H1 (cell line): ENCODE measurements at regions not wholly inside any gene's neighbourhood (a gene's known extent, or its start where the extent isn't known, plus 50 kb on each side); places are given as distances from the start of the nearest gene placed in this dataset.

Experiments used
- CTCF ChIA-PET: fragments of 300-600 bp; sonication (Branson Sonifier 250); formaldehyde crosslinking; loops from one replicate; lab custom pipeline; 2021; ENCODE audit not compliant: partially characterized antibody; lab: Charles Lee
- POLR2A ChIA-PET: fragments of 300-600 bp; sonication (Branson Sonifier 250); formaldehyde crosslinking; loops from one replicate; lab custom pipeline; 2021; ENCODE audit warnings: inconsistent platforms; ENCODE audit not compliant: partially characterized antibody; lab: Charles Lee
- DNase-seq, 2 experiments: peaks; one replicate each; pipeline versions ENCODE4 v3.0.0 to v3.0.0-alpha.2; 2010 to 2022; ENCODE audit warnings: low spot score in 2 of 2, low read depth in 1 of 2, mixed read lengths in 1 of 2
- FAIRE-seq: peaks from 2 replicates; lab custom pipeline; 2011; peaks lifted over from hg19 to GRCh38; lab: Jason Lieb, UNC
- H2AFZ ChIP-seq: 2 replicates; pipeline ENCODE4 v1.8.1; 2012; ENCODE audit warnings: low read length, inconsistent platforms
- H2AK5ac ChIP-seq: 2 replicates; pipeline ENCODE4 v1.6.1; 2013; ENCODE audit warnings: low read depth, low read length
- H2BK120ac ChIP-seq: replicated peaks from 2 replicates; pipeline ENCODE3; 2013; ENCODE audit warnings: low read depth, low read length, inconsistent platforms
- H2BK12ac ChIP-seq: 2 replicates; pipeline ENCODE4 v1.6.1; 2013; ENCODE audit warnings: low read depth, low read length
- H2BK15ac ChIP-seq: 2 replicates; pipeline ENCODE4 v1.6.1; 2013; ENCODE audit warnings: low read length
- H2BK20ac ChIP-seq: 2 replicates; pipeline ENCODE4 v1.6.1; 2013; ENCODE audit warnings: low read length
- H2BK5ac ChIP-seq: 2 replicates; pipeline ENCODE4 v1.6.1; 2013; ENCODE audit warnings: low read depth, low read length
- H3K14ac ChIP-seq: 2 replicates; pipeline ENCODE4 v1.6.1; 2013; ENCODE audit warnings: inconsistent platforms; ENCODE audit not compliant: insufficient read length
- H3K18ac ChIP-seq: 2 replicates; pipeline ENCODE4 v1.6.1; 2013; ENCODE audit warnings: low read length; ENCODE audit errors: extremely low read depth
- H3K23ac ChIP-seq: 2 replicates; pipeline ENCODE4 v1.6.1; 2013; ENCODE audit warnings: inconsistent platforms; ENCODE audit not compliant: insufficient read length
- H3K23me2 ChIP-seq: 2 replicates; pipeline ENCODE4 v1.6.1; 2013; ENCODE audit warnings: low read depth, low read length
- H3K27ac ChIP-seq: 2 replicates; pipeline ENCODE4 v1.6.1; 2011; ENCODE audit warnings: low read depth, low read length, inconsistent platforms
- H3K27me3 ChIP-seq, 4 experiments: replicated peaks in 1 of 4; 1 replicate in 1 of 4; 2 replicates in 3 of 4; pipeline versions ENCODE4 v1.6.1 to v1.8.1; 2011 to 2013; ENCODE audit warnings: low read length in 3 of 4, mild to moderate bottlenecking in 3 of 4, inconsistent platforms in 2 of 4, mixed read lengths in 2 of 4, moderate library complexity in 1 of 4; ENCODE audit not compliant: control insufficient read depth in 3 of 4, insufficient read depth in 3 of 4; ENCODE audit errors: extremely low read depth in 1 of 4
- H3K36me3 ChIP-seq, 4 experiments: 2 replicates each; pipeline versions ENCODE4 v1.6.1 to v1.8.1; 2011 to 2013; ENCODE audit warnings: mild to moderate bottlenecking in 4 of 4, low read length in 3 of 4, moderate library complexity in 2 of 4, control low read depth in 1 of 4, inconsistent platforms in 1 of 4; ENCODE audit not compliant: insufficient read depth in 4 of 4, control insufficient read depth in 2 of 4
- H3K4ac ChIP-seq: replicated peaks from 2 replicates; pipeline ENCODE3; 2013; ENCODE audit warnings: low read length, low read depth, mixed read lengths, inconsistent platforms; ENCODE audit not compliant: insufficient read length
- H3K4me1 ChIP-seq, 4 experiments: replicated peaks in 1 of 4; 1 replicate in 1 of 4; 2 replicates in 3 of 4; pipeline versions ENCODE4 v1.6.1 to v1.8.1; 2011 to 2013; ENCODE audit warnings: low read length in 3 of 4, inconsistent platforms in 2 of 4, mixed read lengths in 1 of 4; ENCODE audit not compliant: insufficient read depth in 4 of 4, control insufficient read depth in 3 of 4
- H3K4me2 ChIP-seq, 2 experiments: 2 replicates each; pipeline versions ENCODE4 v1.6.1 to v1.8.1; 2011 to 2013; ENCODE audit warnings: low read depth in 2 of 2, low read length in 2 of 2, control low read depth in 1 of 2, inconsistent platforms in 1 of 2, mild to moderate bottlenecking in 1 of 2; ENCODE audit not compliant: insufficient read depth in 1 of 2
- H3K4me3 ChIP-seq, 4 experiments: fragments of 200-600, 300-600 bp in 1 of 4; sonication (generic), shearing (Covaris generic), sonication (Bioruptor Twin) in 1 of 4; 2 replicates each; pipeline versions ENCODE4 v1.5.1 to v1.8.1; 2011 to 2016; ENCODE audit warnings: low read length in 4 of 4, low read depth in 3 of 4, control low read depth in 2 of 4, inconsistent platforms in 2 of 4, mild to moderate bottlenecking in 2 of 4, mixed read lengths in 1 of 4, moderate library complexity in 1 of 4; ENCODE audit not compliant: insufficient read depth in 2 of 4; ENCODE audit errors: extremely low read depth in 1 of 4
- H3K56ac ChIP-seq: replicated peaks from 2 replicates; pipeline ENCODE3; 2013; ENCODE audit warnings: low read depth, mild to moderate bottlenecking, mixed read lengths, low read length, inconsistent platforms; ENCODE audit not compliant: insufficient read length
- H3K79me1 ChIP-seq: 2 replicates; pipeline ENCODE4 v1.6.1; 2013; ENCODE audit warnings: low read depth, low read length, control low read depth
- H3K79me2 ChIP-seq, 2 experiments: 2 replicates each; pipeline versions ENCODE4 v1.6.1 to v1.8.1; 2012 to 2013; ENCODE audit warnings: low read length in 2 of 2, mild to moderate bottlenecking in 2 of 2, inconsistent platforms in 1 of 2; ENCODE audit not compliant: insufficient read depth in 2 of 2, control insufficient read depth in 1 of 2
- H3K9ac ChIP-seq, 4 experiments: replicated peaks in 1 of 4; 1 replicate in 1 of 4; 2 replicates in 3 of 4; pipeline versions ENCODE4 v1.6.1 to v1.8.1; 2011 to 2013; ENCODE audit warnings: low read depth in 3 of 4, low read length in 3 of 4, control low read depth in 2 of 4, mild to moderate bottlenecking in 2 of 4, moderate library complexity in 2 of 4, inconsistent platforms in 1 of 4; ENCODE audit errors: extremely low read depth in 1 of 4
- H3K9me3 ChIP-seq, 2 experiments: 2 replicates each; pipeline versions ENCODE4 v1.6.1 to v1.8.1; 2012 to 2013; ENCODE audit warnings: mild to moderate bottlenecking in 2 of 2, moderate library complexity in 2 of 2, control low read depth in 1 of 2, inconsistent platforms in 1 of 2, low read depth in 1 of 2, low read length in 1 of 2, mixed read lengths in 1 of 2; ENCODE audit not compliant: insufficient read depth in 2 of 2
- H4K20me1 ChIP-seq, 2 experiments: replicated peaks in 1 of 2; 2 replicates each; pipeline versions ENCODE3 to v1.8.1; 2011 to 2013; ENCODE audit warnings: inconsistent platforms in 2 of 2, low read length in 2 of 2, mild to moderate bottlenecking in 1 of 2; ENCODE audit not compliant: insufficient read depth in 2 of 2, control insufficient read depth in 1 of 2
- H4K5ac ChIP-seq: 2 replicates; pipeline ENCODE4 v1.6.1; 2013; ENCODE audit warnings: low read length, low read depth, mixed read lengths, inconsistent platforms; ENCODE audit not compliant: insufficient read length
- H4K8ac ChIP-seq: 2 replicates; pipeline ENCODE4 v1.8.0; 2013; ENCODE audit warnings: mild to moderate bottlenecking, moderate library complexity, low read length, inconsistent platforms; ENCODE audit not compliant: insufficient read depth; ENCODE audit errors: extremely low read depth
- H4K91ac ChIP-seq: replicated peaks from 2 replicates; pipeline ENCODE3; 2013; ENCODE audit warnings: low read length, mixed read lengths, inconsistent platforms; ENCODE audit not compliant: insufficient read length
- EZH2 ChIP-seq: fragments of 200-600 bp; sonication (generic); IDR thresholded peaks from 2 replicates; pipeline ENCODE4 v1.7.1; 2012; ENCODE audit warnings: low read depth, mild to moderate bottlenecking, moderate library complexity, low read length, inconsistent platforms; ENCODE audit not compliant: severe bottlenecking
- FOSL1 ChIP-seq: IDR thresholded peaks from 2 replicates; pipeline ENCODE4 v1.6.1; 2011; ENCODE audit warnings: mild to moderate bottlenecking, low read depth, low read length, moderate library complexity; ENCODE audit not compliant: insufficient read depth
- NRF1 ChIP-seq: IDR thresholded peaks from 2 replicates; pipeline ENCODE4 v1.6.1; 2011; ENCODE audit warnings: mild to moderate bottlenecking, low read depth, low read length, improper control_type of control experiment
- SUZ12 ChIP-seq: fragments of 200-600 bp; sonication (generic); IDR thresholded peaks from 2 replicates; pipeline ENCODE4 v1.6.1; 2012; ENCODE audit warnings: mild to moderate bottlenecking, inconsistent platforms, low read length, moderate library complexity, mixed read lengths
- WGBS, 2 experiments: shearing (Covaris generic) in 1 of 2; methylation state at CpG; one replicate each; pipeline versions ENCODE4 v1.1.6 to v1.1.7; 2013 to 2015; ENCODE audit warnings: low lambda C conversion rate in 2 of 2, mixed read lengths in 2 of 2, inconsistent platforms in 1 of 2, low coverage in 1 of 2, missing lambda C conversion rate in 1 of 2; ENCODE audit not compliant: insufficient replicate concordance in 2 of 2, insufficient coverage in 1 of 2, insufficient read length in 1 of 2; ENCODE audit errors: extremely low coverage in 1 of 2, missing lambda C conversion rate in 1 of 2; 5-methylcytosine and 5-hydroxymethylcytosine counted together

DNA sequence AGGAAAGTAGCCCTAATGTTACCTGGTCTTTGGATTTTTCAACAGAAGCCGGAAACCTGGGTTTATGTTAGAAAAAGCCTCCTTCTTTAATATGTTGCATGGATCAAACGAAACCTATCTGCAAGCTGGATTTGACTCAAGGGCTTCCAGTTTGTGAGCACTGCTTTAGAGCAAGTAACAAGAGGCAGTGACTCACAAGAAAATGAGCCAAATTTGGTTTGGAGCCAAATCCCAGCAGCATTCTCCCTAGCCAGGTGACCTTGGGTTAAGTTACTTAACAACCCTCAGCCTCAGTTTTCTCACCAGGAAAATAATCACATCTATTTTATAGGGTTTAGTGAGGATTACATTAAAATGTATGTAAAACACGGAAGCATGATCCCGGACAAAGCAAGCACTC, 215.2 kb upstream of the PRICKLE2 start:
- Histone ChIP-seq H3K56ac (no peak overlapping the region), H3K4me3 (no peak overlapping the region), H2BK120ac (no peak overlapping the region), H3K27ac (no peak overlapping the region), H4K20me1 (no peaks in the 10 kb centered on the region), H3K4ac (no peak overlapping the region), H3K4me1 (peaks cover 4 to 24% (median 17%) of the 10 kb centered on the region in 4 experiments), H2BK20ac (no peak overlapping the region), H3K4me2 (no peak overlapping the region), H2BK5ac (no peak overlapping the region), H4K5ac (no peak overlapping the region), H3K27me3 (no peaks in the 10 kb centered on the region; a peak in 2 of 7 replicates), H3K18ac (no peak overlapping the region), H4K91ac (no peak overlapping the region), H2BK12ac (no peak overlapping the region), H3K9me3 (no peaks in the 10 kb centered on the region), H3K79me1 (no peaks in the 10 kb centered on the region), H3K23ac (no peak overlapping the region), H4K8ac (no peak overlapping the region), H2BK15ac (no peak overlapping the region), H3K9ac (no peak overlapping the region), H3K14ac (no peak overlapping the region), H3K36me3 (no peaks in the 10 kb centered on the region), H3K23me2 (peaks cover under 1% of the 10 kb centered on the region; the same call in 1 of the 2 replicates), H2AK5ac (no peak overlapping the region), H2AFZ (no peak overlapping the region), H3K79me2 (no peaks in the 10 kb centered on the region)
- DNase-seq (no peak), FAIRE-seq (no peak)
- WGBS, 2 experiments, result 88% methylated on average over 4 of the region's 4 CpGs; no CpG with 5 or more reads in 1 of the 2 experiments
- ChIA-PET CTCF (interaction anchor here (3.6 kb wide), 1 partner anchor 23 kb away, joined by 29 read pairs; no protein-coding TSS in a partner anchor), POLR2A (interaction anchor here (0.8 kb wide), 1 partner anchor 867 kb away, joined by 3 read pairs; no protein-coding TSS in a partner anchor)
- TF ChIP-seq EZH2, result no peak
- TF ChIP-seq SUZ12, result no peak
- no peak for TF ChIP-seq NRF1
- no peak for TF ChIP-seq FOSL1
